H9 (cell line): ENCODE measurements at regions not wholly inside any gene's neighbourhood (a gene's known extent, or its start where the extent isn't known, plus 50 kb on each side); places are given as distances from the start of the nearest gene placed in this dataset.

ENCODE experiments used
- DNase-seq: peaks from one replicate; pipeline ENCODE4 v3.0.0-alpha.2; 2017
- H2AFZ ChIP-seq: one replicate; pipeline ENCODE4 v1.6.1; 2013; ENCODE audit warnings: mild to moderate bottlenecking, low read length, control low read depth, moderate library complexity
- H2AK5ac ChIP-seq: 2 replicates; pipeline ENCODE4 v1.6.1; 2013; ENCODE audit warnings: low read length, control low read depth, mixed read lengths; ENCODE audit not compliant: insufficient read length
- H2BK120ac ChIP-seq: one replicate; pipeline ENCODE4 v1.6.1; 2013; ENCODE audit warnings: low read depth, mild to moderate bottlenecking, low read length, control low read depth, inconsistent platforms; ENCODE audit not compliant: poor library complexity, severe bottlenecking
- H2BK12ac ChIP-seq: 2 replicates; pipeline ENCODE4 v1.6.1; 2013; ENCODE audit warnings: low read length, control low read depth, mixed read lengths, low read depth; ENCODE audit not compliant: insufficient read length
- H2BK15ac ChIP-seq: 2 replicates; pipeline ENCODE4 v1.6.1; 2013; ENCODE audit warnings: low read depth, low read length, control low read depth
- H2BK20ac ChIP-seq: one replicate; pipeline ENCODE4 v1.6.1; 2013; ENCODE audit warnings: low read depth, mild to moderate bottlenecking, low read length, control low read depth, inconsistent platforms; ENCODE audit not compliant: poor library complexity, severe bottlenecking
- H2BK5ac ChIP-seq: 2 replicates; pipeline ENCODE4 v1.6.1; 2013; ENCODE audit warnings: low read length, control low read depth, mixed read lengths; ENCODE audit not compliant: insufficient read length
- H3K14ac ChIP-seq: 2 replicates; pipeline ENCODE4 v1.6.1; 2013; ENCODE audit warnings: low read length, control low read depth; ENCODE audit not compliant: insufficient read depth
- H3K18ac ChIP-seq: 2 replicates; pipeline ENCODE4 v1.6.1; 2013; ENCODE audit warnings: low read depth, mild to moderate bottlenecking, mixed read lengths, low read length, control low read depth; ENCODE audit not compliant: insufficient read length
- H3K23ac ChIP-seq: 2 replicates; pipeline ENCODE4 v1.6.1; 2013; ENCODE audit warnings: low read length, control low read depth, mixed read lengths, low read depth; ENCODE audit not compliant: insufficient read length
- H3K23me2 ChIP-seq: 2 replicates; pipeline ENCODE4 v1.6.1; 2013; ENCODE audit warnings: low read depth, mild to moderate bottlenecking, mixed read lengths, low read length, control low read depth; ENCODE audit not compliant: insufficient read length, poor library complexity, severe bottlenecking
- H3K27ac ChIP-seq: 2 replicates; pipeline ENCODE4 v1.5.1; 2013; ENCODE audit warnings: low read length, control low read depth, mixed read lengths, low read depth; ENCODE audit not compliant: insufficient read length
- H3K27me3 ChIP-seq: 2 replicates; pipeline ENCODE4 v1.6.1; 2013; ENCODE audit warnings: low read length, control low read depth, inconsistent platforms; ENCODE audit not compliant: insufficient read depth
- H3K4ac ChIP-seq: 2 replicates; pipeline ENCODE4 v1.6.1; 2013; ENCODE audit warnings: low read depth, mild to moderate bottlenecking, control low read depth, inconsistent platforms, low read length, moderate library complexity
- H3K4me1 ChIP-seq: 2 replicates; pipeline ENCODE4 v1.6.1; 2013; ENCODE audit warnings: low read length, control low read depth, inconsistent platforms; ENCODE audit not compliant: insufficient read depth
- H3K4me2 ChIP-seq: 2 replicates; pipeline ENCODE4 v1.6.1; 2013; ENCODE audit warnings: low read length, control low read depth, mixed read lengths; ENCODE audit not compliant: insufficient read length, insufficient read depth
- H3K56ac ChIP-seq: 2 replicates; pipeline ENCODE4 v1.6.1; 2013; ENCODE audit warnings: low read depth, mild to moderate bottlenecking, mixed read lengths, low read length, control low read depth; ENCODE audit not compliant: insufficient read length
- H3K79me1 ChIP-seq: 2 replicates; pipeline ENCODE4 v1.6.1; 2013; ENCODE audit warnings: low read depth, mild to moderate bottlenecking, moderate library complexity, low read length, control low read depth, inconsistent platforms; ENCODE audit not compliant: insufficient read depth, poor library complexity, severe bottlenecking
- H3K79me2 ChIP-seq: 2 replicates; pipeline ENCODE4 v1.6.1; 2013; ENCODE audit warnings: low read length, control low read depth, inconsistent platforms; ENCODE audit not compliant: insufficient read depth
- H3K9ac ChIP-seq: 2 replicates; pipeline ENCODE4 v1.6.1; 2013; ENCODE audit warnings: low read length, control low read depth, mixed read lengths; ENCODE audit not compliant: insufficient read length; ENCODE audit errors: extremely low read depth
- H3K9me3 ChIP-seq: one replicate; pipeline ENCODE4 v1.6.1; 2013; ENCODE audit warnings: low read depth, low read length, inconsistent platforms; ENCODE audit not compliant: control insufficient read depth
- H3T11ph ChIP-seq: one replicate; pipeline ENCODE4 v1.6.1; 2013; ENCODE audit warnings: mild to moderate bottlenecking, low read length, control low read depth, inconsistent platforms
- H4K20me1 ChIP-seq: one replicate; pipeline ENCODE4 v1.6.1; 2013; ENCODE audit not compliant: control insufficient read depth, insufficient read length, insufficient read depth
- H4K5ac ChIP-seq: 2 replicates; pipeline ENCODE4 v1.6.1; 2013; ENCODE audit warnings: low read depth, mild to moderate bottlenecking, mixed read lengths, low read length, control low read depth; ENCODE audit not compliant: insufficient read length
- H4K8ac ChIP-seq: replicated peaks from 2 replicates; pipeline ENCODE4 v1.6.1; 2013; ENCODE audit warnings: low read length, control low read depth, mixed read lengths, low read depth; ENCODE audit not compliant: insufficient read length
- H4K91ac ChIP-seq: 2 replicates; pipeline ENCODE4 v1.6.1; 2013; ENCODE audit warnings: low read depth, mild to moderate bottlenecking, moderate library complexity, mixed read lengths, low read length, control low read depth; ENCODE audit not compliant: insufficient read length
- H3K27ac Mint-ChIP-seq, 3 experiments: 2 replicates in 2 of 3; 3 replicates in 1 of 3; pipeline ENCODE4 v1.8.0; 2020 to 2021; ENCODE audit warnings: mixed read lengths in 3 of 3, mild to moderate bottlenecking in 1 of 3, moderate library complexity in 1 of 3
- H3K27me3 Mint-ChIP-seq: 2 replicates; pipeline ENCODE4 v1.8.0; 2021; ENCODE audit warnings: low read depth, mild to moderate bottlenecking, moderate library complexity, mixed read lengths
- H3K36me3 Mint-ChIP-seq, 3 experiments: 2 replicates in 2 of 3; 3 replicates in 1 of 3; pipeline ENCODE4 v1.8.0; 2020 to 2021; ENCODE audit warnings: low read depth in 3 of 3, mixed read lengths in 3 of 3; ENCODE audit not compliant: insufficient read depth in 1 of 3
- H3K4me1 Mint-ChIP-seq, 2 experiments: 2 replicates each; pipeline ENCODE4 v1.8.0; 2020; ENCODE audit warnings: mixed read lengths in 2 of 2
- H3K4me3 Mint-ChIP-seq, 2 experiments: 2 replicates in 1 of 2; 3 replicates in 1 of 2; pipeline ENCODE4 v1.8.0; 2020 to 2021; ENCODE audit warnings: mild to moderate bottlenecking in 2 of 2, mixed read lengths in 2 of 2, moderate library complexity in 1 of 2
- H3K9me3 Mint-ChIP-seq, 2 experiments: 2 replicates in 1 of 2; 3 replicates in 1 of 2; pipeline ENCODE4 v1.8.0; 2020; ENCODE audit warnings: mild to moderate bottlenecking in 2 of 2, mixed read lengths in 2 of 2, moderate library complexity in 1 of 2
- CTCF ChIP-seq: fragments of 200-600 bp; sonication (generic); conservative IDR thresholded peaks from 3 replicates; pipeline ENCODE4 v1.8.0; 2021; ENCODE audit warnings: antibody characterized with exemption, mild to moderate bottlenecking

GRCh38 chr13:75055296-75055695, 426.7 kb downstream of the TBC1D4 start:
- H2AFZ ChIP-seq, result no peak overlapping the region
- H2BK15ac ChIP-seq, result no peak overlapping the region
- no peak overlapping the region for H4K8ac ChIP-seq
- DNase-seq, result no peak
- no peaks in the 10 kb centered on the region for H3K79me1 ChIP-seq
- no peak overlapping the region for H3K14ac ChIP-seq
- Mint-ChIP-seq H3K27me3 (peaks cover 1% of the 10 kb centered on the region; the same call in 1 of the 2 replicates), H3K4me3 (no peak overlapping the region), H3K36me3 (no peaks in the 10 kb centered on the region), H3K27ac (no peak overlapping the region), H3K9me3 (no peaks in the 10 kb centered on the region), H3K4me1 (no peaks in the 10 kb centered on the region)
- no peak overlapping the region for H3K4ac ChIP-seq
- no peaks in the 10 kb centered on the region for H3K4me1 ChIP-seq
- no peak overlapping the region for H3K56ac ChIP-seq
- TF ChIP-seq CTCF, result no peak
- H3T11ph ChIP-seq, result no peak overlapping the region
- no peaks in the 10 kb centered on the region for H3K23me2 ChIP-seq
- no peak overlapping the region for H3K18ac ChIP-seq
- H4K20me1 ChIP-seq, result no peaks in the 10 kb centered on the region
- H2BK20ac ChIP-seq, result no peak overlapping the region
- no peak overlapping the region for H3K27ac ChIP-seq
- H4K91ac ChIP-seq, result no peak overlapping the region
- no peak overlapping the region for H2BK12ac ChIP-seq
- no peak overlapping the region for H2BK5ac ChIP-seq
- no peaks in the 10 kb centered on the region for H3K27me3 ChIP-seq
- H2AK5ac ChIP-seq, result no peak overlapping the region
- no peak overlapping the region for H4K5ac ChIP-seq
- H3K9ac ChIP-seq, result no peak overlapping the region
- H3K4me2 ChIP-seq, result no peak overlapping the region
- no peak overlapping the region for H3K23ac ChIP-seq
- no peak overlapping the region for H2BK120ac ChIP-seq
- no peaks in the 10 kb centered on the region for H3K79me2 ChIP-seq
- no peaks in the 10 kb centered on the region for H3K9me3 ChIP-seq
